ENCODE measurements at regions not wholly inside any gene's neighbourhood (a gene's known extent, or its start where the extent isn't known, plus 50 kb on each side); places are given as distances from the start of the nearest gene placed in this dataset.

GRCh38 chr10:118471863-118472262 lies 123.6 kb downstream of the PRLHR start:
- no peak overlapping the region for H3K4me3 ChIP-seq (ENCODE audit: insufficient read depth, low read depth, low read length, poor library complexity, severe bottlenecking)
- no peaks in the 10 kb centered on the region for H3K27me3 ChIP-seq (replicated peaks; ENCODE audit: control insufficient read depth, insufficient read depth, low read length, poor library complexity, severe bottlenecking)
- no peaks in the 10 kb centered on the region for H3K4me1 ChIP-seq (ENCODE audit: control insufficient read depth, insufficient read depth, low read length, poor library complexity, severe bottlenecking)
- no peaks in the 10 kb centered on the region for H3K36me3 ChIP-seq (ENCODE audit: control insufficient read depth, insufficient read depth, low read length)
- H3K27ac ChIP-seq (ENCODE audit: insufficient read depth, low read length, poor library complexity, severe bottlenecking): no peak overlapping the region
- DNase-seq: no peak
- no peaks in the 10 kb centered on the region for H3K9me3 ChIP-seq (ENCODE audit: control insufficient read depth, low read length)

DNA sequence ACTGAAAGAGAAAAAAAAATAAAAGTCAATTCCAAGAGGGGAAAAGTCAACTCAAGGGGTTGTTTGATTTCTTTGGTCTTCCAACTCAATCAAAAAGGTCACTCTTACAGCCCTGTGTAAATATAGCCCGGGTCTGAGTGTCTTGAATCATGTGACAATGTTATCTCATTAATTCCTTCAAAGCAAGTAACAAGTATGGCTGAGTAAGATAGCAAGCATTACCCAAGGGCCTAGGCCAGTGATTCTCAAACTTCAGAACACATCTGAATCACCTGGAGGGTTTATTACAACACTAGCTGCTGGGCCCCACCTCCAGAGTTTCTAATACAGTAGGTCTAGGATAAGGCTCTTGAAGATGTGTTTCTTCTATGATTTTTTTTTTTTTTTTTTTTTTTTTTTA lies 125.0 kb downstream of the PRLHR start:
- no peaks in the 10 kb centered on the region for H3K9me3 ChIP-seq (ENCODE audit: control insufficient read depth, low read length)
- no peaks in the 10 kb centered on the region for H3K36me3 ChIP-seq (ENCODE audit: control insufficient read depth, insufficient read depth, low read length)
- H3K4me3 ChIP-seq (ENCODE audit: insufficient read depth, low read depth, low read length, poor library complexity, severe bottlenecking): no peak overlapping the region
- H3K27me3 ChIP-seq (replicated peaks; ENCODE audit: control insufficient read depth, insufficient read depth, low read length, poor library complexity, severe bottlenecking): no peaks in the 10 kb centered on the region
- H3K27ac ChIP-seq (ENCODE audit: insufficient read depth, low read length, poor library complexity, severe bottlenecking): no peak overlapping the region
- DNase-seq: no peak
- no peaks in the 10 kb centered on the region for H3K4me1 ChIP-seq (ENCODE audit: control insufficient read depth, insufficient read depth, low read length, poor library complexity, severe bottlenecking)

- Histone ChIP-seq H3K27me3 (replicated peaks; ENCODE audit: control insufficient read depth, insufficient read depth, low read length, poor library complexity, severe bottlenecking) (no peaks in the 10 kb centered on the region), H3K4me3 (ENCODE audit: insufficient read depth, low read depth, low read length, poor library complexity, severe bottlenecking) (no peak overlapping the region), H3K27ac (ENCODE audit: insufficient read depth, low read length, poor library complexity, severe bottlenecking) (no peak overlapping the region), H3K4me1 (ENCODE audit: control insufficient read depth, insufficient read depth, low read length, poor library complexity, severe bottlenecking) (no peaks in the 10 kb centered on the region), H3K9me3 (ENCODE audit: control insufficient read depth, low read length) (no peaks in the 10 kb centered on the region), H3K36me3 (ENCODE audit: control insufficient read depth, insufficient read depth, low read length) (no peaks in the 10 kb centered on the region)
- DNase-seq: no peak
Measured at GRCh38 chr10:118467200-118467599, 125.1 kb upstream of the FAM204A start.

- Histone ChIP-seq H3K4me1 (ENCODE audit: control insufficient read depth, insufficient read depth, low read length, poor library complexity, severe bottlenecking) (no peaks in the 10 kb centered on the region), H3K27ac (ENCODE audit: insufficient read depth, low read length, poor library complexity, severe bottlenecking) (no peak overlapping the region), H3K27me3 (replicated peaks; ENCODE audit: control insufficient read depth, insufficient read depth, low read length, poor library complexity, severe bottlenecking) (no peaks in the 10 kb centered on the region), H3K9me3 (ENCODE audit: control insufficient read depth, low read length) (no peaks in the 10 kb centered on the region), H3K4me3 (ENCODE audit: insufficient read depth, low read depth, low read length, poor library complexity, severe bottlenecking) (no peak overlapping the region), H3K36me3 (ENCODE audit: control insufficient read depth, insufficient read depth, low read length) (no peaks in the 10 kb centered on the region)
- DNase-seq: no peak
Measured at GRCh38 chr10:118465300-118465874, 123.3 kb upstream of the FAM204A start.

DNA sequence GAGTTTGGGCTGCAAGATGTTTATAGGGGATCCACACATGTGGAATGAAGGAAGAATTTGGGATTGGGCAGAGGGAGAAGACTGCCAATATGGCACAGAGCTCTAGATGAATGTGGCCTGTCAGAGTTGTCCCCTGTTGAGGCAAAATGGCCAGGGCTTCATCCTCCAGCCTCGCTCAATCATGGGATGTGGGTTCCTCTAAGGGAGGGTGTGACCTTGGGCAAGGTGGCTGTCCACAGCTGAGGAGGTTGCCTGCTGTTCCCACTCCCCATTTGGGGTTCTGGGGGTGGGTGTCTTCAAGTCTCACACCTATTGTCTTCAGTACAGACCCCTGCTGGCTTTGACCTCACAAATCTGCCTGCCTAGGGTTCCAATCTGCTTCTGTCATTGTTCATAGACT lies 121.6 kb upstream of the FAM204A start:
- no peak overlapping the region for H3K4me3 ChIP-seq (ENCODE audit: insufficient read depth, low read depth, low read length, poor library complexity, severe bottlenecking)
- H3K4me1 ChIP-seq (ENCODE audit: control insufficient read depth, insufficient read depth, low read length, poor library complexity, severe bottlenecking): no peaks in the 10 kb centered on the region
- H3K27ac ChIP-seq (ENCODE audit: insufficient read depth, low read length, poor library complexity, severe bottlenecking): no peak overlapping the region
- no peaks in the 10 kb centered on the region for H3K36me3 ChIP-seq (ENCODE audit: control insufficient read depth, insufficient read depth, low read length)
- no peaks in the 10 kb centered on the region for H3K27me3 ChIP-seq (replicated peaks; ENCODE audit: control insufficient read depth, insufficient read depth, low read length, poor library complexity, severe bottlenecking)
- no peaks in the 10 kb centered on the region for H3K9me3 ChIP-seq (ENCODE audit: control insufficient read depth, low read length)
- DNase-seq: no peak

GRCh38 chr10:118462401-118462800 lies 120.3 kb upstream of the FAM204A start:
- Histone ChIP-seq H3K4me1 (ENCODE audit: control insufficient read depth, insufficient read depth, low read length, poor library complexity, severe bottlenecking) (no peaks in the 10 kb centered on the region), H3K36me3 (ENCODE audit: control insufficient read depth, insufficient read depth, low read length) (no peaks in the 10 kb centered on the region), H3K27me3 (replicated peaks; ENCODE audit: control insufficient read depth, insufficient read depth, low read length, poor library complexity, severe bottlenecking) (no peaks in the 10 kb centered on the region)

GRCh38 chr10:118459642-118460193 lies 117.6 kb upstream of the FAM204A start:
- H3K36me3 ChIP-seq (ENCODE audit: control insufficient read depth, insufficient read depth, low read length): no peaks in the 10 kb centered on the region
- H3K4me1 ChIP-seq (ENCODE audit: control insufficient read depth, insufficient read depth, low read length, poor library complexity, severe bottlenecking): no peaks in the 10 kb centered on the region
- H3K9me3 ChIP-seq (ENCODE audit: control insufficient read depth, low read length): no peaks in the 10 kb centered on the region
- no peaks in the 10 kb centered on the region for H3K27me3 ChIP-seq (replicated peaks; ENCODE audit: control insufficient read depth, insufficient read depth, low read length, poor library complexity, severe bottlenecking)
- no peak overlapping the region for H3K4me3 ChIP-seq (ENCODE audit: insufficient read depth, low read depth, low read length, poor library complexity, severe bottlenecking)
- H3K27ac ChIP-seq (ENCODE audit: insufficient read depth, low read length, poor library complexity, severe bottlenecking): no peak overlapping the region
- peak; percentile 1 to 21 (median 6) for DNase-seq

More at GRCh38 chr10:118462401-118462800, 120.3 kb upstream of the FAM204A start:
- Histone ChIP-seq H3K9me3 (ENCODE audit: control insufficient read depth, low read length) (no peaks in the 10 kb centered on the region), H3K4me3 (ENCODE audit: insufficient read depth, low read depth, low read length, poor library complexity, severe bottlenecking) (no peak overlapping the region), H3K27ac (ENCODE audit: insufficient read depth, low read length, poor library complexity, severe bottlenecking) (no peak overlapping the region)
- no peak for DNase-seq

GRCh38 chr10:118458957-118459641 lies 117.0 kb upstream of the FAM204A start:
- no peak overlapping the region for H3K4me3 ChIP-seq (ENCODE audit: insufficient read depth, low read depth, low read length, poor library complexity, severe bottlenecking)
- no peak for DNase-seq
- H3K36me3 ChIP-seq (ENCODE audit: control insufficient read depth, insufficient read depth, low read length): no peaks in the 10 kb centered on the region
- no peaks in the 10 kb centered on the region for H3K9me3 ChIP-seq (ENCODE audit: control insufficient read depth, low read length)
- no peak overlapping the region for H3K27ac ChIP-seq (ENCODE audit: insufficient read depth, low read length, poor library complexity, severe bottlenecking)
- no peaks in the 10 kb centered on the region for H3K4me1 ChIP-seq (ENCODE audit: control insufficient read depth, insufficient read depth, low read length, poor library complexity, severe bottlenecking)
- no peaks in the 10 kb centered on the region for H3K27me3 ChIP-seq (replicated peaks; ENCODE audit: control insufficient read depth, insufficient read depth, low read length, poor library complexity, severe bottlenecking)

- no peaks in the 10 kb centered on the region for H3K36me3 ChIP-seq (ENCODE audit: control insufficient read depth, insufficient read depth, low read length)
- H3K4me3 ChIP-seq (ENCODE audit: insufficient read depth, low read depth, low read length, poor library complexity, severe bottlenecking): no peak overlapping the region
- H3K4me1 ChIP-seq (ENCODE audit: control insufficient read depth, insufficient read depth, low read length, poor library complexity, severe bottlenecking): no peaks in the 10 kb centered on the region
- DNase-seq: no peak
- H3K27ac ChIP-seq (ENCODE audit: insufficient read depth, low read length, poor library complexity, severe bottlenecking): no peak overlapping the region
- H3K9me3 ChIP-seq (ENCODE audit: control insufficient read depth, low read length): no peaks in the 10 kb centered on the region
- no peaks in the 10 kb centered on the region for H3K27me3 ChIP-seq (replicated peaks; ENCODE audit: control insufficient read depth, insufficient read depth, low read length, poor library complexity, severe bottlenecking)
Measured at GRCh38 chr10:118457824-118458428, 115.8 kb upstream of the FAM204A start.

GRCh38 chr10:118455181-118455695 lies 113.1 kb upstream of the FAM204A start:
- no peak overlapping the region for H3K27ac ChIP-seq (ENCODE audit: insufficient read depth, low read length, poor library complexity, severe bottlenecking)
- H3K4me3 ChIP-seq (ENCODE audit: insufficient read depth, low read depth, low read length, poor library complexity, severe bottlenecking): no peak overlapping the region
- no peaks in the 10 kb centered on the region for H3K4me1 ChIP-seq (ENCODE audit: control insufficient read depth, insufficient read depth, low read length, poor library complexity, severe bottlenecking)
- DNase-seq: no peak
- no peaks in the 10 kb centered on the region for H3K9me3 ChIP-seq (ENCODE audit: control insufficient read depth, low read length)
- no peaks in the 10 kb centered on the region for H3K27me3 ChIP-seq (replicated peaks; ENCODE audit: control insufficient read depth, insufficient read depth, low read length, poor library complexity, severe bottlenecking)
- H3K36me3 ChIP-seq (ENCODE audit: control insufficient read depth, insufficient read depth, low read length): no peaks in the 10 kb centered on the region
